Neural cell (in vitro differentiated cells): ENCODE measurements at regions not wholly inside any gene's neighbourhood (a gene's known extent, or its start where the extent isn't known, plus 50 kb on each side); places are given as distances from the start of the nearest gene placed in this dataset.

Source experiments
- H2AFZ ChIP-seq: fragments of 200-600, 300-800 bp; sonication (generic), shearing (Covaris generic); 2 replicates; pipeline ENCODE4 v1.6.0; 2014; ENCODE audit warnings: low read depth, mild to moderate bottlenecking, antibody characterized with exemption, low read length, moderate library complexity
- H3F3A ChIP-seq: fragments of 200-600 bp; shearing (Covaris generic); 2 replicates; pipeline ENCODE4 v1.6.1; 2016; ENCODE audit warnings: mild to moderate bottlenecking, moderate library complexity, mixed read lengths, antibody characterized with exemption, low read length; ENCODE audit not compliant: insufficient read depth, poor library complexity, severe bottlenecking
- H3K27ac ChIP-seq: fragments of 200-600, 300-800 bp; sonication (generic), shearing (Covaris generic); 2 replicates; pipeline ENCODE4 v1.5.1; 2014; ENCODE audit warnings: mild to moderate bottlenecking, low read length, moderate library complexity
- H3K27me3 ChIP-seq: fragments of 300-800, 200-600 bp; sonication (generic), shearing (Covaris generic); 2 replicates; pipeline ENCODE4 v1.6.0; 2014; ENCODE audit warnings: mild to moderate bottlenecking, low read depth, low read length, moderate library complexity; ENCODE audit not compliant: insufficient read depth
- H3K36me3 ChIP-seq: fragments of 300-800, 200-600 bp; sonication (generic), shearing (Covaris generic); 2 replicates; pipeline ENCODE4 v1.5.1; 2014; ENCODE audit warnings: mild to moderate bottlenecking, antibody characterized with exemption, low read length, moderate library complexity; ENCODE audit not compliant: insufficient read depth
- H3K4me2 ChIP-seq: fragments of 300-800, 200-600 bp; sonication (generic), shearing (Covaris generic); 2 replicates; pipeline ENCODE4 v1.6.0; 2014; ENCODE audit warnings: mild to moderate bottlenecking, low read length
- H3K4me3 ChIP-seq: fragments of 300-800, 200-600 bp; sonication (generic), shearing (Covaris generic); 2 replicates; pipeline ENCODE4 v1.5.1; 2014; ENCODE audit warnings: mild to moderate bottlenecking, low read length, moderate library complexity
- H3K79me2 ChIP-seq: fragments of 200-600 bp; shearing (Covaris generic); replicated peaks from 2 replicates; pipeline ENCODE4 v1.6.0; 2014; ENCODE audit warnings: mild to moderate bottlenecking, low read length, moderate library complexity; ENCODE audit not compliant: insufficient read depth
- H3K9ac ChIP-seq: fragments of 300-800, 200-600 bp; sonication (generic), shearing (Covaris generic); 2 replicates; pipeline ENCODE4 v1.6.1; 2016; ENCODE audit warnings: mild to moderate bottlenecking, low read length, mixed read lengths
- H3K9me2 ChIP-seq: fragments of 200-600 bp; shearing (Covaris generic); 2 replicates; pipeline ENCODE4 v1.6.1; 2016; ENCODE audit warnings: mild to moderate bottlenecking, low read length, mixed read lengths; ENCODE audit not compliant: insufficient read depth
- H3K9me3 ChIP-seq: fragments of 200-600, 300-800 bp; sonication (generic), shearing (Covaris generic); 2 replicates; pipeline ENCODE4 v1.6.1; 2016; ENCODE audit warnings: mild to moderate bottlenecking, mixed run types, low read length, moderate library complexity, mixed read lengths
- H4K20me1 ChIP-seq: fragments of 200-600 bp; shearing (Covaris generic); 2 replicates; pipeline ENCODE4 v1.6.1; 2016; ENCODE audit warnings: mild to moderate bottlenecking, mixed run types; ENCODE audit not compliant: insufficient read depth
- EP300 ChIP-seq: fragments of 450-650 bp; conservative IDR thresholded peaks from 2 replicates; pipeline ENCODE4 v1.6.1; 2014; ENCODE audit warnings: antibody characterized with exemption, mild to moderate bottlenecking, moderate library complexity; ENCODE audit not compliant: poor library complexity, severe bottlenecking
- EZH2 ChIP-seq: fragments of 200-600, 300-800 bp; shearing (Covaris generic), sonication (generic); IDR thresholded peaks from 2 replicates; pipeline ENCODE4 v1.6.1; 2014; ENCODE audit warnings: antibody characterized with exemption, low read length, borderline replicate concordance, mild to moderate bottlenecking; ENCODE audit not compliant: insufficient read depth, poor library complexity, severe bottlenecking
- MXI1 ChIP-seq: fragments of 450-650 bp; conservative IDR thresholded peaks from 2 replicates; pipeline ENCODE4 v1.6.1; 2014; ENCODE audit warnings: antibody characterized with exemption, mild to moderate bottlenecking; ENCODE audit not compliant: poor library complexity, severe bottlenecking
- POLR2AphosphoS5 ChIP-seq: IDR thresholded peaks from 2 replicates; pipeline ENCODE4 v1.6.1; 2012
- RAD21 ChIP-seq: fragments of 450-650 bp; conservative IDR thresholded peaks from 2 replicates; pipeline ENCODE4 v1.6.1; 2014; ENCODE audit warnings: antibody characterized with exemption, mild to moderate bottlenecking, moderate library complexity
- SMC3 ChIP-seq: fragments of 450-650 bp; conservative IDR thresholded peaks from 2 replicates; pipeline ENCODE4 v1.6.1; 2014; ENCODE audit warnings: antibody characterized with exemption, mild to moderate bottlenecking, moderate library complexity; ENCODE audit not compliant: poor library complexity
- TAF1 ChIP-seq: IDR thresholded peaks from 2 replicates; pipeline ENCODE4 v1.6.1; 2012; ENCODE audit warnings: low read depth
- TF ChIP-seq, protein P1 (sequence below): IDR thresholded peaks from 2 replicates; pipeline ENCODE4 v1.6.1; 2012; ENCODE audit warnings: borderline replicate concordance
- TF ChIP-seq, protein P2 (sequence below): fragments of 450-650 bp; IDR thresholded peaks from 2 replicates; pipeline ENCODE4 v1.5.1; 2014; ENCODE audit warnings: antibody characterized with exemption, mild to moderate bottlenecking, moderate library complexity; ENCODE audit not compliant: poor library complexity, severe bottlenecking

- no peak overlapping the region for H3K4me2 ChIP-seq
- H3K36me3 ChIP-seq: no peaks in the 10 kb centered on the region
- H4K20me1 ChIP-seq: no peaks in the 10 kb centered on the region
- no peaks in the 10 kb centered on the region for H3K9me3 ChIP-seq
- H3F3A ChIP-seq: no peaks in the 10 kb centered on the region
- no peaks in the 10 kb centered on the region for H3K27me3 ChIP-seq
- no peak overlapping the region for H3K9ac ChIP-seq
- H3K79me2 ChIP-seq: no peaks in the 10 kb centered on the region
- H3K9me2 ChIP-seq: no peaks in the 10 kb centered on the region
- TF ChIP-seq POLR2AphosphoS5 (no peak), TAF1 (no peak), SMC3 (no peak), EZH2 (no peak), EP300 (no peak), RAD21 (no peak), MXI1 (no peak)
- TF ChIP-seq, protein P1, sequence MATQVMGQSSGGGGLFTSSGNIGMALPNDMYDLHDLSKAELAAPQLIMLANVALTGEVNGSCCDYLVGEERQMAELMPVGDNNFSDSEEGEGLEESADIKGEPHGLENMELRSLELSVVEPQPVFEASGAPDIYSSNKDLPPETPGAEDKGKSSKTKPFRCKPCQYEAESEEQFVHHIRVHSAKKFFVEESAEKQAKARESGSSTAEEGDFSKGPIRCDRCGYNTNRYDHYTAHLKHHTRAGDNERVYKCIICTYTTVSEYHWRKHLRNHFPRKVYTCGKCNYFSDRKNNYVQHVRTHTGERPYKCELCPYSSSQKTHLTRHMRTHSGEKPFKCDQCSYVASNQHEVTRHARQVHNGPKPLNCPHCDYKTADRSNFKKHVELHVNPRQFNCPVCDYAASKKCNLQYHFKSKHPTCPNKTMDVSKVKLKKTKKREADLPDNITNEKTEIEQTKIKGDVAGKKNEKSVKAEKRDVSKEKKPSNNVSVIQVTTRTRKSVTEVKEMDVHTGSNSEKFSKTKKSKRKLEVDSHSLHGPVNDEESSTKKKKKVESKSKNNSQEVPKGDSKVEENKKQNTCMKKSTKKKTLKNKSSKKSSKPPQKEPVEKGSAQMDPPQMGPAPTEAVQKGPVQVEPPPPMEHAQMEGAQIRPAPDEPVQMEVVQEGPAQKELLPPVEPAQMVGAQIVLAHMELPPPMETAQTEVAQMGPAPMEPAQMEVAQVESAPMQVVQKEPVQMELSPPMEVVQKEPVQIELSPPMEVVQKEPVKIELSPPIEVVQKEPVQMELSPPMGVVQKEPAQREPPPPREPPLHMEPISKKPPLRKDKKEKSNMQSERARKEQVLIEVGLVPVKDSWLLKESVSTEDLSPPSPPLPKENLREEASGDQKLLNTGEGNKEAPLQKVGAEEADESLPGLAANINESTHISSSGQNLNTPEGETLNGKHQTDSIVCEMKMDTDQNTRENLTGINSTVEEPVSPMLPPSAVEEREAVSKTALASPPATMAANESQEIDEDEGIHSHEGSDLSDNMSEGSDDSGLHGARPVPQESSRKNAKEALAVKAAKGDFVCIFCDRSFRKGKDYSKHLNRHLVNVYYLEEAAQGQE: no peak
- TF ChIP-seq, protein P2, sequence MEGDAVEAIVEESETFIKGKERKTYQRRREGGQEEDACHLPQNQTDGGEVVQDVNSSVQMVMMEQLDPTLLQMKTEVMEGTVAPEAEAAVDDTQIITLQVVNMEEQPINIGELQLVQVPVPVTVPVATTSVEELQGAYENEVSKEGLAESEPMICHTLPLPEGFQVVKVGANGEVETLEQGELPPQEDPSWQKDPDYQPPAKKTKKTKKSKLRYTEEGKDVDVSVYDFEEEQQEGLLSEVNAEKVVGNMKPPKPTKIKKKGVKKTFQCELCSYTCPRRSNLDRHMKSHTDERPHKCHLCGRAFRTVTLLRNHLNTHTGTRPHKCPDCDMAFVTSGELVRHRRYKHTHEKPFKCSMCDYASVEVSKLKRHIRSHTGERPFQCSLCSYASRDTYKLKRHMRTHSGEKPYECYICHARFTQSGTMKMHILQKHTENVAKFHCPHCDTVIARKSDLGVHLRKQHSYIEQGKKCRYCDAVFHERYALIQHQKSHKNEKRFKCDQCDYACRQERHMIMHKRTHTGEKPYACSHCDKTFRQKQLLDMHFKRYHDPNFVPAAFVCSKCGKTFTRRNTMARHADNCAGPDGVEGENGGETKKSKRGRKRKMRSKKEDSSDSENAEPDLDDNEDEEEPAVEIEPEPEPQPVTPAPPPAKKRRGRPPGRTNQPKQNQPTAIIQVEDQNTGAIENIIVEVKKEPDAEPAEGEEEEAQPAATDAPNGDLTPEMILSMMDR: no peak
- no peak overlapping the region for H2AFZ ChIP-seq
- no peak overlapping the region for H3K4me3 ChIP-seq
- H3K27ac ChIP-seq: no peak overlapping the region
Observed at GRCh38 chr10:71045204-71045809, 156.9 kb upstream of the PCBD1 start.

GRCh38 chr10:71045936-71046335, 157.6 kb upstream of the PCBD1 start:
- Histone ChIP-seq H3K27ac (no peak overlapping the region), H3K4me3 (no peak overlapping the region), H3K9me3 (no peaks in the 10 kb centered on the region), H3K27me3 (no peaks in the 10 kb centered on the region), H4K20me1 (no peaks in the 10 kb centered on the region), H3K79me2 (no peaks in the 10 kb centered on the region), H3K9me2 (no peaks in the 10 kb centered on the region), H3K36me3 (no peaks in the 10 kb centered on the region), H2AFZ (no peak overlapping the region), H3K9ac (no peak overlapping the region), H3K4me2 (no peak overlapping the region), H3F3A (no peaks in the 10 kb centered on the region)
- TF ChIP-seq, protein P1: no peak
- TF ChIP-seq EP300 (no peak), TAF1 (no peak), RAD21 (no peak), EZH2 (no peak), MXI1 (no peak), SMC3 (no peak), POLR2AphosphoS5 (no peak)
- TF ChIP-seq, protein P2: no peak
